Chondrocyte (in vitro differentiated cells): ENCODE measurements at regions not wholly inside any gene's neighbourhood (a gene's known extent, or its start where the extent isn't known, plus 50 kb on each side); places are given as distances from the start of the nearest gene placed in this dataset.

Experiments used
- DNase-seq: peaks from one replicate; pipeline ENCODE4 v3.0.0; 2021; ENCODE audit warnings: mixed read lengths, low spot score
- H3K27ac Mint-ChIP-seq: one replicate; pipeline ENCODE4 v1.8.0; 2021; ENCODE audit warnings: mild to moderate bottlenecking, moderate library complexity, mixed read lengths; ENCODE audit not compliant: unreplicated experiment
- H3K27me3 Mint-ChIP-seq: 2 replicates; pipeline ENCODE4 v1.8.0; 2021; ENCODE audit warnings: low read depth, mixed read lengths
- H3K36me3 Mint-ChIP-seq: 2 replicates; pipeline ENCODE4 v1.8.0; 2021; ENCODE audit warnings: low read depth, mixed read lengths
- H3K4me1 Mint-ChIP-seq: 2 replicates; pipeline ENCODE4 v1.8.0; 2021; ENCODE audit warnings: low read depth, mild to moderate bottlenecking, mixed read lengths
- H3K4me3 Mint-ChIP-seq: one replicate; pipeline ENCODE4 v1.8.0; 2021; ENCODE audit warnings: mild to moderate bottlenecking, moderate library complexity, mixed read lengths; ENCODE audit not compliant: unreplicated experiment
- H3K9me3 Mint-ChIP-seq: 2 replicates; pipeline ENCODE4 v1.8.0; 2021; ENCODE audit warnings: low read depth, mixed read lengths
- CTCF ChIP-seq: fragments of 200-600 bp; sonication (generic); IDR thresholded peaks from 2 replicates; pipeline ENCODE4 v1.5.0; 2021; ENCODE audit warnings: antibody characterized with exemption, mild to moderate bottlenecking, moderate library complexity

- TF ChIP-seq CTCF: no peak
- DNase-seq: no peak
- Mint-ChIP-seq H3K9me3 (no peaks in the 10 kb centered on the region), H3K27ac (no peak overlapping the region), H3K4me3 (no peak overlapping the region), H3K36me3 (peaks cover 2% of the 10 kb centered on the region), H3K27me3 (no peaks in the 10 kb centered on the region), H3K4me1 (peaks cover 17% of the 10 kb centered on the region)
These were observed 137.9 kb downstream of the BACH1 start for GRCh38 chr21:29436650-29437049.

- H3K36me3 Mint-ChIP-seq: peaks cover 2% of the 10 kb centered on the region
- no peak overlapping the region for H3K4me3 Mint-ChIP-seq
- DNase-seq: no peak
These were observed 142.9 kb downstream of the BACH1 start for GRCh38 chr21:29441651-29442050.

GRCh38 chr21:29443411-29444010 is 144.8 kb downstream of the BACH1 start:
- TF ChIP-seq CTCF: no peak
- no peak overlapping the region for H3K4me3 Mint-ChIP-seq
- H3K4me1 Mint-ChIP-seq: no peaks in the 10 kb centered on the region
- H3K27ac Mint-ChIP-seq: no peak overlapping the region
- H3K36me3 Mint-ChIP-seq: no peaks in the 10 kb centered on the region
- DNase-seq: no peak
- H3K9me3 Mint-ChIP-seq: peaks cover 3% of the 10 kb centered on the region
- H3K27me3 Mint-ChIP-seq: no peaks in the 10 kb centered on the region

More at GRCh38 chr21:29441651-29442050, 142.9 kb downstream of the BACH1 start:
- no peak for TF ChIP-seq CTCF
- H3K4me1 Mint-ChIP-seq: no peaks in the 10 kb centered on the region
- H3K27me3 Mint-ChIP-seq: no peaks in the 10 kb centered on the region
- no peak overlapping the region for H3K27ac Mint-ChIP-seq
- H3K9me3 Mint-ChIP-seq: no peaks in the 10 kb centered on the region

GRCh38 chr21:29448766-29449165 is 150.0 kb downstream of the BACH1 start:
- TF ChIP-seq CTCF: no peak
- Mint-ChIP-seq H3K36me3 (peaks cover 5% of the 10 kb centered on the region), H3K27me3 (no peaks in the 10 kb centered on the region), H3K9me3 (peaks cover 14% of the 10 kb centered on the region), H3K27ac (no peak overlapping the region), H3K4me1 (no peaks in the 10 kb centered on the region), H3K4me3 (no peak overlapping the region)
- no peak for DNase-seq

- no peak overlapping the region for H3K4me3 Mint-ChIP-seq
- no peak for DNase-seq
- no peak overlapping the region for H3K27ac Mint-ChIP-seq
- TF ChIP-seq CTCF: no peak
- no peaks in the 10 kb centered on the region for H3K4me1 Mint-ChIP-seq
- peaks cover 5% of the 10 kb centered on the region for H3K36me3 Mint-ChIP-seq
- H3K27me3 Mint-ChIP-seq: no peaks in the 10 kb centered on the region
- peaks cover 14% of the 10 kb centered on the region for H3K9me3 Mint-ChIP-seq
These were observed 150.7 kb downstream of the BACH1 start for GRCh38 chr21:29449306-29449950.
